HepG2 (cell line): ENCODE measurements at regions not wholly inside any gene's neighbourhood (a gene's known extent, or its start where the extent isn't known, plus 50 kb on each side); places are given as distances from the start of the nearest gene placed in this dataset.
A peak's percentile ranks its signal among the peaks of the same experiment; 100 is the strongest.

ENCODE experiments used
- ATAC-seq: fragments of 200-7000 bp; cut with Tn5 transposase; 3 replicates; pipeline ENCODE4 v1.9.1; 2020; ENCODE audit warnings: mild to moderate bottlenecking, moderate library complexity
- BruUV-seq: library from RNA; stranded (reverse); fragments of 400-500 nt; replicated peaks from 2 replicates; lab custom pipeline; 2021; lab: Mats Ljungman, UMichigan
- CTCF ChIA-PET: fragments of 300-600 bp; formaldehyde crosslinking; extraction: SDS; loops from one replicate; lab custom pipeline; 2021; ENCODE audit warnings: low total read pairs, inconsistent platforms, low intra/inter-chr PET ratio; lab: Yijun Ruan, JAX
- POLR2A ChIA-PET: fragments of 350-600 bp; sonication (Branson Sonifier 250); formaldehyde crosslinking; loops from one replicate; lab custom pipeline; 2020; ENCODE audit warnings: antibody characterized with exemption, inconsistent platforms; lab: Yijun Ruan, JAX
- DNase-seq: peaks from one replicate; pipeline ENCODE4 v3.0.0-alpha.2; 2015; ENCODE audit warnings: low spot score
- FAIRE-seq: peaks from 3 replicates; lab custom pipeline; 2011; peaks lifted over from hg19 to GRCh38; lab: Jason Lieb, UNC
- H2AFZ ChIP-seq: one replicate; pipeline ENCODE4 v1.6.1; 2011; ENCODE audit warnings: low read length, inconsistent platforms
- H3K27ac ChIP-seq: fragments of 300-600 bp; 3 replicates; pipeline ENCODE4 v1.8.0; 2011; ENCODE audit warnings: mixed run types, mild to moderate bottlenecking, mixed read lengths, low read length, inconsistent platforms; ENCODE audit not compliant: insufficient read depth; ENCODE audit errors: extremely low read length
- H3K27me3 ChIP-seq, 2 experiments: fragments of 200-600 bp in 1 of 2; 2 replicates in 1 of 2; 3 replicates in 1 of 2; pipeline versions ENCODE4 v1.6.0 to v1.8.0; 2011; ENCODE audit warnings: low read length in 2 of 2, mild to moderate bottlenecking in 2 of 2, moderate library complexity in 2 of 2, inconsistent platforms in 1 of 2; ENCODE audit not compliant: insufficient read depth in 2 of 2, control insufficient read depth in 1 of 2
- H3K36me3 ChIP-seq, 2 experiments: fragments of 200-600 bp in 1 of 2; replicated peaks in 1 of 2; 2 replicates in 1 of 2; 3 replicates in 1 of 2; pipeline versions ENCODE4 v1.5.1 to v1.8.0; 2011; ENCODE audit warnings: low read length in 2 of 2, inconsistent platforms in 1 of 2; ENCODE audit not compliant: insufficient read depth in 2 of 2, control insufficient read depth in 1 of 2
- H3K4me1 ChIP-seq: 2 replicates; pipeline ENCODE4 v1.5.1; 2012; ENCODE audit warnings: low read length, inconsistent platforms; ENCODE audit not compliant: insufficient read depth
- H3K4me2 ChIP-seq: 2 replicates; pipeline ENCODE4 v1.6.0; 2011; ENCODE audit warnings: low read depth, low read length, inconsistent platforms
- H3K4me3 ChIP-seq, 3 experiments: fragments of 200-600 bp in 1 of 3; sonication (generic), shearing (Covaris generic) in 1 of 3; replicated peaks in 1 of 3; 2 replicates each; pipeline ENCODE4 v1.5.1; 2011 to 2016; ENCODE audit warnings: low read length in 3 of 3, inconsistent platforms in 2 of 3, low read depth in 2 of 3, mild to moderate bottlenecking in 2 of 3, control low read depth in 1 of 3, mixed read lengths in 1 of 3; ENCODE audit not compliant: insufficient read depth in 1 of 3
- H3K79me2 ChIP-seq: one replicate; pipeline ENCODE4 v1.6.1; 2011; ENCODE audit warnings: low read length, inconsistent platforms; ENCODE audit not compliant: insufficient read depth
- H3K9ac ChIP-seq: 2 replicates; pipeline ENCODE4 v1.6.0; 2011; ENCODE audit warnings: mild to moderate bottlenecking, low read depth, low read length, inconsistent platforms; ENCODE audit not compliant: insufficient read depth
- H3K9me3 ChIP-seq: 2 replicates; pipeline ENCODE4 v1.5.1; 2012; ENCODE audit warnings: mild to moderate bottlenecking, low read length
- H4K20me1 ChIP-seq: 2 replicates; pipeline ENCODE4 v1.6.0; 2011; ENCODE audit warnings: inconsistent platforms, mild to moderate bottlenecking, low read length, moderate library complexity; ENCODE audit not compliant: insufficient read depth
- REST ChIP-seq, 2 experiments: IDR thresholded peaks; 2 replicates each; pipeline ENCODE4 v1.6.1; 2011 to 2012; ENCODE audit warnings: low read length in 2 of 2, borderline replicate concordance in 1 of 2, low read depth in 1 of 2, mild to moderate bottlenecking in 1 of 2, moderate library complexity in 1 of 2
- SNAPC5 ChIP-seq: sonication (generic); formaldehyde crosslinking; IDR thresholded peaks from 2 replicates; pipeline ENCODE4 v1.8.1; 2023; ENCODE audit warnings: mild to moderate bottlenecking, missing genetic modification reagents, borderline replicate concordance
- TAF15 ChIP-seq: fragments of 200-400 bp; formaldehyde crosslinking; IDR thresholded peaks from one replicate; pipeline ENCODE4 v1.6.1; 2018; ENCODE audit warnings: mild to moderate bottlenecking, low read depth, low read length; ENCODE audit not compliant: poor library complexity, severe bottlenecking
- ZNF513 ChIP-seq: sonication (generic); formaldehyde crosslinking; conservative IDR thresholded peaks from 2 replicates; pipeline ENCODE4 v1.5.0; 2020; ENCODE audit warnings: missing genetic modification reagents
- WGBS: methylation state at CpG from one replicate; pipeline ENCODE4 v1.1.6; 2017; ENCODE audit warnings: low lambda C conversion rate; 5-methylcytosine and 5-hydroxymethylcytosine counted together
- in situ Hi-C: cut with HindIII; loops from 2 replicates; pipeline ENCODE4 v1.10.0; 2017; ENCODE audit warnings: low pct_unique_long_range_greater_than_20kb; ENCODE audit not compliant: extremely low pct_ligation_motif_present
- intact Hi-C: fragments of 100-400 bp; cut with micrococcal nuclease; formaldehyde crosslinking; loops from one replicate; pipeline ENCODE4 v1.10.0; 2022; ENCODE audit not compliant: unreplicated experiment

- H3K4me3 ChIP-seq, result no peak overlapping the region
- intact Hi-C loops (no loop called here), in situ Hi-C loops (no loop called here)
- TF ChIP-seq REST (IDR thresholded peaks at IDR 0.05; ENCODE audit: borderline replicate concordance in 1 of 2, low read depth in 1 of 2, low read length in 2 of 2) (peak; percentile 2 to 83; a peak in 3 of 4 replicates), SNAPC5 (no peak), TAF15 (no peak), ZNF513 (CRISPR knock-in tag) (no peak)
- ChIA-PET POLR2A (no interaction called here), CTCF (no interaction called here)
- no peaks in the 10 kb centered on the region for H4K20me1 ChIP-seq
- H3K4me2 ChIP-seq, result no peak overlapping the region
- H3K79me2 ChIP-seq, result no peaks in the 10 kb centered on the region
- DNase-seq (no peak), FAIRE-seq (no peak), ATAC-seq (no peak)
- H3K9me3 ChIP-seq, result peaks cover 10% of the 10 kb centered on the region; the same call in 1 of the 2 replicates
- H3K9ac ChIP-seq, result no peak overlapping the region
- no peak overlapping the region for H3K27ac ChIP-seq
- peaks cover 6% of the 10 kb centered on the region; the same call in 1 of the 2 replicates for H3K4me1 ChIP-seq
- BruUV-seq, result no TSS peak
- H3K27me3 ChIP-seq, result peaks cover 6 to 38% of the 10 kb centered on the region in 2 experiments; a peak in 4 of 5 replicates
- H3K36me3 ChIP-seq, result no peaks in the 10 kb centered on the region
- no peak overlapping the region for H2AFZ ChIP-seq
- WGBS, result 34% methylated on average over 7 of the region's 7 CpGs
Measured at GRCh38 chr2:8254791-8255447, 426.9 kb upstream of the ID2 start.
